ENCODE measurements at regions not wholly inside any gene's neighbourhood (a gene's known extent, or its start where the extent isn't known, plus 50 kb on each side); places are given as distances from the start of the nearest gene placed in this dataset.

DNA sequence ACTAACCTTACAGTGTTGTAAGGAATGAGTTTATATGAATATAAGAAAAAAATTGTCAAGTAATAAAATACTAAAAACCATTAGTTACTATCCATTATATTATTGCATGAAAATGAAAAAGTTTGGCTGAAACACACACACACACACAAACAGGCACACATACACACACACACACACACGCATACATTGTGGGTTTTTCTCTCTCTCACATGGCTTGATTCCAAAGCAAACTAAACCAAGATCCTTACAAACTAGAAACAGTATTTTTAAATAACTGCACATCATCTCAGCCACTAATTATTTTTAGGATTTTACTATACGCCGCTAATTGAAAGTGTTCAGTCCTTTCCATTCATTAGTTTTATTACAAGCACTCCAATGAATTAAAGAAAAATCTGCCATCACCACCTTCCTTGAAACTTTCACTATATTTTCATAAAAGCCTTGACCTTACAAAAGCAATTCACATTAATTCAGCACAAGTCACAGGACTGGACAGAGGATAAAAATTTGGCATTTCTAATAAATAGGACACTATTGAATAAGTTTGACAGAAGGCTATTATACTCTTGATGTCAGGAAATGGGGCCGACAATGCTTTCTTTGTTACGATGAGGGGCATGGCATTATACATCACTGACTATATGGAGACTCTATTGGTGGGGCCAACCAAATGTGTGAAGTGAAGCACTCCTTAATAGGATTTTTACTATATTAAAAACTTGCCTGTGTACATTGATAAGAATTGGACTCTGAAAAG is 187.0 kb upstream of the ESRRG start:
- TF ChIP-seq, protein P1, sequence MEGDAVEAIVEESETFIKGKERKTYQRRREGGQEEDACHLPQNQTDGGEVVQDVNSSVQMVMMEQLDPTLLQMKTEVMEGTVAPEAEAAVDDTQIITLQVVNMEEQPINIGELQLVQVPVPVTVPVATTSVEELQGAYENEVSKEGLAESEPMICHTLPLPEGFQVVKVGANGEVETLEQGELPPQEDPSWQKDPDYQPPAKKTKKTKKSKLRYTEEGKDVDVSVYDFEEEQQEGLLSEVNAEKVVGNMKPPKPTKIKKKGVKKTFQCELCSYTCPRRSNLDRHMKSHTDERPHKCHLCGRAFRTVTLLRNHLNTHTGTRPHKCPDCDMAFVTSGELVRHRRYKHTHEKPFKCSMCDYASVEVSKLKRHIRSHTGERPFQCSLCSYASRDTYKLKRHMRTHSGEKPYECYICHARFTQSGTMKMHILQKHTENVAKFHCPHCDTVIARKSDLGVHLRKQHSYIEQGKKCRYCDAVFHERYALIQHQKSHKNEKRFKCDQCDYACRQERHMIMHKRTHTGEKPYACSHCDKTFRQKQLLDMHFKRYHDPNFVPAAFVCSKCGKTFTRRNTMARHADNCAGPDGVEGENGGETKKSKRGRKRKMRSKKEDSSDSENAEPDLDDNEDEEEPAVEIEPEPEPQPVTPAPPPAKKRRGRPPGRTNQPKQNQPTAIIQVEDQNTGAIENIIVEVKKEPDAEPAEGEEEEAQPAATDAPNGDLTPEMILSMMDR (IDR thresholded peaks at IDR 0.05): no peak
- no peak for TF ChIP-seq POLR2A (IDR thresholded peaks at IDR 0.05)
